Muscle of leg (tissue), 3 donors: ENCODE measurements at regions not wholly inside any gene's neighbourhood (a gene's known extent, or its start where the extent isn't known, plus 50 kb on each side); places are given as distances from the start of the nearest gene placed in this dataset.
"Not testable (repeated sequence)": the region's sequence is repeated elsewhere in the genome, so short reads cannot be mapped to it uniquely, and the experiment has no call there.

ENCODE experiments used
- DNase-seq: peaks from one replicate; pipeline ENCODE4 v3.0.0; 2013
- H3K27ac ChIP-seq: one replicate; pipeline ENCODE4 v1.5.1; 2013; ENCODE audit warnings: mild to moderate bottlenecking, low read length, control low read depth
- H3K27me3 ChIP-seq: one replicate; pipeline ENCODE4 v1.6.1; 2013; ENCODE audit warnings: low read length; ENCODE audit not compliant: control insufficient read depth, insufficient read depth
- H3K36me3 ChIP-seq: one replicate; pipeline ENCODE4 v1.6.1; 2013; ENCODE audit warnings: low read length; ENCODE audit not compliant: control insufficient read depth, insufficient read depth
- H3K4me1 ChIP-seq: one replicate; pipeline ENCODE4 v1.6.1; 2013; ENCODE audit warnings: low read length; ENCODE audit not compliant: control insufficient read depth, insufficient read depth
- H3K4me3 ChIP-seq: one replicate; pipeline ENCODE4 v1.5.1; 2013; ENCODE audit warnings: low read length, control low read depth
- H3K9me3 ChIP-seq: replicated peaks from 2 replicates; pipeline ENCODE4 v1.6.1; 2013; ENCODE audit warnings: low read depth, low read length; ENCODE audit not compliant: control insufficient read depth
- WGBS: methylation state at CpG from one replicate; pipeline ENCODE4 v1.1.5; 2013; ENCODE audit warnings: missing lambda C conversion rate; ENCODE audit not compliant: insufficient coverage; 5-methylcytosine and 5-hydroxymethylcytosine counted together

- peaks cover 27% of the 10 kb centered on the region for H3K4me1 ChIP-seq
- H3K27ac ChIP-seq: peak overlapping the region; percentile 53
- no peak for DNase-seq
- no peaks in the 10 kb centered on the region for H3K36me3 ChIP-seq
- 28% methylated on average over 29 of the region's 40 CpGs for WGBS
- H3K4me3 ChIP-seq: peak overlapping the region; percentile 20
- H3K9me3 ChIP-seq: no peaks in the 10 kb centered on the region
- peaks cover 16% of the 10 kb centered on the region for H3K27me3 ChIP-seq
Observed at GRCh38 chr19:29873801-29874575, 62.2 kb downstream of the CCNE1 start.

- Histone ChIP-seq H3K4me1 (peaks cover 27% of the 10 kb centered on the region), H3K9me3 (no peaks in the 10 kb centered on the region), H3K4me3 (no peak overlapping the region), H3K27me3 (peaks cover 22% of the 10 kb centered on the region), H3K36me3 (no peaks in the 10 kb centered on the region), H3K27ac (no peak overlapping the region)
- WGBS: 85% methylated on average over 5 of the region's 7 CpGs
- no peak for DNase-seq
Observed at GRCh38 chr19:29875931-29876330, 64.1 kb downstream of the CCNE1 start.

DNA sequence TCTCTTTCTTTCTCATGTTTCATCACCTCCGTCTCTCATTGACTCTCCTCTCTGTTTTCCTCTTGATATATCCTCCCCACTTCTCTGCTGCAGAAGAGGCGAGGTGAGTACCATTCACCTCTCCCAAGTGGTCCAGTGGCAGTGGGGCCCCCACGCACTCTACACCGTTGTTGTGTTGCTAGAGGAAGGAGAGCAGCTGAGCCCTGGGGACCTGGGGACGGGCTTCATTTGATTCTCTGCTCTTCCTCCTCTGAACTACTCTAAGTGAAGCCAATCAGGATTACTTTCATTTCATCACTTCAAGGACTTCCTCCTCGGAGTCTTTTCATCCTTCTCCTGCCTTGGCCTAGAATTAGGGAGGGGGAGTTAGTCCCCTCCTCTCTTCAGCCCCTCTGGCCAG lies 64.6 kb downstream of the CCNE1 start:
- Histone ChIP-seq H3K4me1 (peaks cover 27% of the 10 kb centered on the region), H3K27ac (no peak overlapping the region), H3K36me3 (no peaks in the 10 kb centered on the region), H3K27me3 (peaks cover 22% of the 10 kb centered on the region), H3K4me3 (no peak overlapping the region), H3K9me3 (no peaks in the 10 kb centered on the region)
- WGBS: no CpG with 5 or more reads among the region's 6 CpGs
- no peak for DNase-seq

GRCh38 chr19:29876908-29877307 lies 65.1 kb downstream of the CCNE1 start:
- peaks cover 22% of the 10 kb centered on the region for H3K27me3 ChIP-seq
- not testable (repeated sequence) for H3K4me3 ChIP-seq, DNase-seq, H3K27ac ChIP-seq, H3K9me3 ChIP-seq, H3K36me3 ChIP-seq
- peaks cover 27% of the 10 kb centered on the region for H3K4me1 ChIP-seq
- no CpG with 5 or more reads among the region's 4 CpGs for whole genome bisulfite sequencing

- H3K27ac ChIP-seq: no peak overlapping the region
Observed at GRCh38 chr19:29878973-29879654, 62.9 kb upstream of the URI1 start.

DNA sequence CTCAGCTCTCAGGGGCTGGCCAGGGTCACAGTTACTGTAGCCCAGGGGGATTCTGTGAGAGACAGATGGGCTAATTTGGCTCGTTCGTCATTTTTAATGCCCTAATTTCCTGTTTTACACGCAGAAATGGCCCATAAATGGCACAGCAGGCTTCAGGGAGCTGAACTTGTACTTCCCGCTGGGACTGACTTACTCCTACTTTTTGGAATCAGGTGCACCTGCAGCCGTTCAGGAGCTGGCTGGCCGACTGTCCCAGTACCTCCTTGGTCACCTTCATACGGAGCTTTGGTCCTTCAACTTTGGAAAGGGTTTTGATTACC lies 62.4 kb upstream of the URI1 start:
- peaks cover 18% of the 10 kb centered on the region for H3K4me1 ChIP-seq
- H3K27ac ChIP-seq: no peak overlapping the region
- peaks cover 9% of the 10 kb centered on the region for H3K27me3 ChIP-seq
- WGBS: 26% methylated on average over 7 of the region's 7 CpGs
- no peaks in the 10 kb centered on the region for H3K9me3 ChIP-seq
- no peaks in the 10 kb centered on the region for H3K36me3 ChIP-seq
- no peak for DNase-seq
- no peak overlapping the region for H3K4me3 ChIP-seq

More at GRCh38 chr19:29878973-29879654, 62.9 kb upstream of the URI1 start:
- peaks cover 14% of the 10 kb centered on the region for H3K27me3 ChIP-seq
- H3K9me3 ChIP-seq: no peaks in the 10 kb centered on the region
- peaks cover 23% of the 10 kb centered on the region for H3K4me1 ChIP-seq
- no peak overlapping the region for H3K4me3 ChIP-seq
- DNase-seq: peak; percentile 68
- no peaks in the 10 kb centered on the region for H3K36me3 ChIP-seq
- 70% methylated on average over 14 of the region's 17 CpGs for WGBS

DNA sequence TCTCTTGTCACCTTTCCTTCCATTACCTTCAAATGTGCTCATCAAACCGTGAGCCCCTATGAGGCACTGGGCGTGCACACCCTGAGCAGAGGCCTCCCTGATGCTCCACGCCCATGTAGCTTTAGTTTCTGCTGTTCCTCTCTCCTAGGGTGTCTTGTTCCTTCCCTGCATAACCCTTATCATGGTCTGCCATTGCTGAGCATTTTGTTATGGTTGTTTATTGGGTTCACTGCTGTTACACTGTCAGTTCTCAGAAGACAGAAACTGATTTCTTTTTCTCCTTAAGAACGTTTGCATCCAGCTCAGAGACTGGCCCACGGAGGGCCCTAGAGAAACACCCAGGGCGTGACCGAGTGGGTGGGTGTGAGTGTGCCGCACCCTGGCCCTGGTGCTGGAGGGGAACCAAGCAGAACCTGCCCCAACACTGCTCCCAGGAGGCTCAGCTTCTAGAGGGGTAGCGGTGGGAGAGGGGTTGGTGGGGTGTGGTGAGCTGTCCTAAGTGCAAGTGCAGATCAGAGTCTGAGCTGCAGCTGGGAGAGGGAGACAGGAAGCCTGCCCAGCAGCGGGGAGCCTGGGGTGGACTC lies 61.4 kb upstream of the URI1 start:
- peaks cover 14% of the 10 kb centered on the region for H3K4me1 ChIP-seq
- H3K27me3 ChIP-seq: peaks cover 9% of the 10 kb centered on the region
- H3K4me3 ChIP-seq: no peak overlapping the region
- 53% methylated on average over 3 of the region's 10 CpGs for WGBS
- H3K36me3 ChIP-seq: no peaks in the 10 kb centered on the region
- no peak for DNase-seq
- H3K27ac ChIP-seq: no peak overlapping the region
- H3K9me3 ChIP-seq: no peaks in the 10 kb centered on the region

DNA sequence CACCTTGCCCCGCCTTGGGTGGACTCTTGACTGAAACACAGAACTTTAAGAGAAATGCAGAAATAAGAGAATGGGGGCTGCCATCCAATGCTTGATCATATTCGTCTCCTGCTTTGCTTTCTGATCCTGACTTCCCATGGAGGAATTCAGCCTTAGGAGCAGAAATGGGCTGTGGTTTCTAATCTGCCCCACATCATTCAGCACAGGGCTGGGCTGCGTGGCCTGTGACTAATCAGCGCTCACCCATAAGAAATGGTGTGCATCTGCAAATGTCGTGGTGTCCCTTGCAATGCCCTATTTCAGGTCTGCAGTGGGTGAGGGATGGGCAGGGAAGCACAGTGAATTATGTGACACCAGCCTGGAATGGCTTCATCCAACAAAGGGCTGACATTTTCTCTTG lies 60.7 kb upstream of the URI1 start:
- H3K27me3 ChIP-seq: peaks cover 9% of the 10 kb centered on the region

GRCh38 chr19:29882719-29883105 lies 59.3 kb upstream of the URI1 start:
- peaks cover 9% of the 10 kb centered on the region for H3K27me3 ChIP-seq
- H3K27ac ChIP-seq: no peak overlapping the region
- H3K4me3 ChIP-seq: no peak overlapping the region
- H3K9me3 ChIP-seq: no peaks in the 10 kb centered on the region
- DNase-seq: no peak
- no peaks in the 10 kb centered on the region for H3K36me3 ChIP-seq
- WGBS: 54% methylated on average over 9 of the region's 13 CpGs
- H3K4me1 ChIP-seq: peaks cover 11% of the 10 kb centered on the region

More for the DNA sequence above, 60.7 kb upstream of the URI1 start:
- Histone ChIP-seq H3K27ac (no peak overlapping the region), H3K4me3 (no peak overlapping the region), H3K9me3 (no peaks in the 10 kb centered on the region), H3K36me3 (no peaks in the 10 kb centered on the region), H3K4me1 (peaks cover 11% of the 10 kb centered on the region)
- 50% methylated on average over 1 of the region's 5 CpGs for WGBS
- DNase-seq: no peak

DNA sequence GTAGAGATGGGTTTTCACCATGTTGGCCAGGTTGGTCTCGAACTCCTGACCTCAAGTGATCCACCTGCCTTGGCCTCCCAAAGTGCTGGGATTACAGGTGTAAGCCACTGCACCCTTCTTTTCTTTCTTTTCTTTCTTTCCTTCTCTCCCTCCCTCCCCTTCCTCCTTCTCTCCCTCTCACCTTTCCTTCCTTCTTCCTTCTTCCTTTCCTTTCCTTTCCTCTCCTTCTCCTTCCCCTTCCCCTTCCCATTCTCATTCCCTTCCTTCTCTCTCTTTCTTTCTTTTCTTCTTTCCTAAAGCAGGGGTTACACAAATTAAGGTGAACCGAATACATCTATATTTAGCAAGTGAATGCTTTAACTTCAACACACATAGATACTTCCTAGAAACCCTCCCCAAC lies 58.0 kb upstream of the URI1 start:
- DNase-seq: no peak

More for the DNA sequence above, 58.0 kb upstream of the URI1 start:
- H3K4me1 ChIP-seq: peaks cover 14% of the 10 kb centered on the region
- H3K27ac ChIP-seq: no peak overlapping the region
- H3K27me3 ChIP-seq: peaks cover 6% of the 10 kb centered on the region
- 100% methylated on average over 1 of the region's 2 CpGs for WGBS
- no peak overlapping the region for H3K4me3 ChIP-seq
- no peaks in the 10 kb centered on the region for H3K9me3 ChIP-seq
- no peaks in the 10 kb centered on the region for H3K36me3 ChIP-seq
